DND-41 (cell line): ENCODE measurements at regions not wholly inside any gene's neighbourhood (a gene's known extent, or its start where the extent isn't known, plus 50 kb on each side); places are given as distances from the start of the nearest gene placed in this dataset.
"Not testable (repeated sequence)": the region's sequence is repeated elsewhere in the genome, so short reads cannot be mapped to it uniquely, and the experiment has no call there.

Experiments used
- ATAC-seq: fragments of 200-7000 bp; cut with Tn5 transposase; 3 replicates; pipeline ENCODE4 v1.9.1; 2021; ENCODE audit warnings: low read depth; ENCODE audit not compliant: insufficient read depth
- DNase-seq: peaks from one replicate; pipeline ENCODE4 v3.0.0-alpha.2; 2020
- H2AFZ ChIP-seq: 2 replicates; pipeline ENCODE4 v1.6.0; 2012; ENCODE audit warnings: low read depth, low read length
- H3K27ac ChIP-seq: 2 replicates; pipeline ENCODE4 v1.5.1; 2012; ENCODE audit warnings: low read length, inconsistent platforms
- H3K27me3 ChIP-seq: fragments of 200-600 bp; sonication (generic); 2 replicates; pipeline ENCODE4 v1.6.0; 2012; ENCODE audit warnings: low read length, mild to moderate bottlenecking, inconsistent platforms; ENCODE audit not compliant: insufficient read depth, poor library complexity
- H3K36me3 ChIP-seq: 2 replicates; pipeline ENCODE4 v1.5.1; 2012; ENCODE audit warnings: low read length, inconsistent platforms; ENCODE audit not compliant: insufficient read depth
- H3K4me1 ChIP-seq: 2 replicates; pipeline ENCODE4 v1.5.1; 2012; ENCODE audit warnings: mild to moderate bottlenecking, low read length; ENCODE audit not compliant: insufficient read depth
- H3K4me2 ChIP-seq: 2 replicates; pipeline ENCODE4 v1.6.0; 2012; ENCODE audit warnings: mild to moderate bottlenecking, moderate library complexity, low read length, inconsistent platforms; ENCODE audit not compliant: insufficient read depth
- H3K4me3 ChIP-seq, 2 experiments: fragments of 200-600 bp in 1 of 2; shearing (Covaris generic) in 1 of 2; 2 replicates each; pipeline ENCODE4 v1.5.1; 2012 to 2016; ENCODE audit warnings: inconsistent platforms in 2 of 2, low read length in 2 of 2, mild to moderate bottlenecking in 2 of 2, low read depth in 1 of 2, moderate library complexity in 1 of 2
- H3K79me2 ChIP-seq: 2 replicates; pipeline ENCODE4 v1.6.0; 2012; ENCODE audit warnings: low read length, inconsistent platforms; ENCODE audit not compliant: insufficient read depth
- H3K9ac ChIP-seq: 2 replicates; pipeline ENCODE4 v1.6.0; 2012; ENCODE audit warnings: low read depth, mild to moderate bottlenecking, inconsistent platforms, low read length, moderate library complexity
- H3K9me3 ChIP-seq: 2 replicates; pipeline ENCODE4 v1.5.1; 2012; ENCODE audit warnings: low read length, moderate library complexity, mild to moderate bottlenecking, inconsistent platforms; ENCODE audit not compliant: insufficient read depth, severe bottlenecking
- H4K20me1 ChIP-seq: 2 replicates; pipeline ENCODE4 v1.6.0; 2012; ENCODE audit warnings: low read length; ENCODE audit not compliant: insufficient read depth
- EZH2 ChIP-seq: IDR thresholded peaks from 3 replicates; pipeline ENCODE4 v1.6.1; 2012; ENCODE audit warnings: borderline replicate concordance, low read depth, mild to moderate bottlenecking, moderate library complexity, low read length, inconsistent platforms; ENCODE audit not compliant: severe bottlenecking
- TF ChIP-seq, protein P1 (sequence below): IDR thresholded peaks from 2 replicates; pipeline ENCODE4 v1.5.1; 2012; ENCODE audit warnings: borderline replicate concordance, low read length, moderate library complexity, mild to moderate bottlenecking; ENCODE audit not compliant: poor library complexity, severe bottlenecking; ENCODE audit errors: extremely low read depth

DNA sequence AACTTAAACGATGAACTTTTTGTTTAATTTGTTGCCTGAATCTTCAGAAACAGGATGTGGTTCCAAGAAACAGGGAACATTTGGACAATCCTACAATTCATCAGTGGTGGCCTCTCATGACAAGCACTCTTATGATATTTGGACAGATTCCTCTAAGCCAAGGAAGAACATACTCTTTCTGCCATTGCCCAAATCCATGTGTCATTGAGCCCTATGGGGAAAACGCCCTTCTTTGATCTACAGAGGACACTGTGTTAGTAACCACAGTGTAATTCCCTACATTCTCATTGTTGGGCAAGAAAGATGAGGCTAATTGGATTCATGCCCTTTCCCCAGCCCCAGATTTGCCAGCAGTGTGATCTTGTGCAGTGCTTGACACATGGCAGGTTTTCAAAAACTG lies 167.7 kb upstream of the PTCH1 start:
- no peak for ATAC-seq
- TF ChIP-seq, protein P1, sequence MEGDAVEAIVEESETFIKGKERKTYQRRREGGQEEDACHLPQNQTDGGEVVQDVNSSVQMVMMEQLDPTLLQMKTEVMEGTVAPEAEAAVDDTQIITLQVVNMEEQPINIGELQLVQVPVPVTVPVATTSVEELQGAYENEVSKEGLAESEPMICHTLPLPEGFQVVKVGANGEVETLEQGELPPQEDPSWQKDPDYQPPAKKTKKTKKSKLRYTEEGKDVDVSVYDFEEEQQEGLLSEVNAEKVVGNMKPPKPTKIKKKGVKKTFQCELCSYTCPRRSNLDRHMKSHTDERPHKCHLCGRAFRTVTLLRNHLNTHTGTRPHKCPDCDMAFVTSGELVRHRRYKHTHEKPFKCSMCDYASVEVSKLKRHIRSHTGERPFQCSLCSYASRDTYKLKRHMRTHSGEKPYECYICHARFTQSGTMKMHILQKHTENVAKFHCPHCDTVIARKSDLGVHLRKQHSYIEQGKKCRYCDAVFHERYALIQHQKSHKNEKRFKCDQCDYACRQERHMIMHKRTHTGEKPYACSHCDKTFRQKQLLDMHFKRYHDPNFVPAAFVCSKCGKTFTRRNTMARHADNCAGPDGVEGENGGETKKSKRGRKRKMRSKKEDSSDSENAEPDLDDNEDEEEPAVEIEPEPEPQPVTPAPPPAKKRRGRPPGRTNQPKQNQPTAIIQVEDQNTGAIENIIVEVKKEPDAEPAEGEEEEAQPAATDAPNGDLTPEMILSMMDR: no peak
- no peak for TF ChIP-seq EZH2
- Histone ChIP-seq H4K20me1 (no peaks in the 10 kb centered on the region), H3K27me3 (no peaks in the 10 kb centered on the region), H2AFZ (no peak overlapping the region), H3K36me3 (no peaks in the 10 kb centered on the region), H3K4me3 (no peak overlapping the region), H3K4me2 (no peak overlapping the region), H3K27ac (no peak overlapping the region), H3K79me2 (no peaks in the 10 kb centered on the region), H3K9me3 (no peaks in the 10 kb centered on the region), H3K9ac (no peak overlapping the region), H3K4me1 (no peaks in the 10 kb centered on the region)
- DNase-seq: no peak

DNA sequence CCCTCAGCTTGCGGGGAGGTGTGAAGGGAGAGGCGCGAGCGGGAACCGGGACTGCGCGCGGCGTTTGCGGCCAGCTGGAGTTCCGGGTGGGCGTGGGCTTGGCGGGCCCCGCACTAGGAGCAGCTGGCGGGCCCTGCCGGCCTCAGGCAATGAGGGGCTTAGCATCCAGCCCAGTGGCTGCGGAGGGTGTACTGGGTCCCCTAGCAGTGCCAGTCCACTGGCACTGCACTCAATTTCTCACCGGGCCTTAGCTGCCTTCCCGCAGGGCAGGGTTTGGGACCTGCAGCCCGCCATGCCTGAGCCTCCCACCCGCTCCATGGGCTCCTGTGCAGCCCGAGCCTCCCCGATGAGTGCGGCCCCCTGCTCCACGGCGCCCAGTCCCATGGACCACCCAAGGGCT lies 163.5 kb upstream of the PTCH1 start:
- H4K20me1 ChIP-seq, DNase-seq, H3K4me2 ChIP-seq, H3K79me2 ChIP-seq, H3K4me1 ChIP-seq, H3K27ac ChIP-seq, H3K4me3 ChIP-seq, H3K27me3 ChIP-seq, H3K36me3 ChIP-seq, H2AFZ ChIP-seq, ATAC-seq, H3K9ac ChIP-seq: not testable (repeated sequence)
- peaks cover 15% of the 10 kb centered on the region for H3K9me3 ChIP-seq

DNA sequence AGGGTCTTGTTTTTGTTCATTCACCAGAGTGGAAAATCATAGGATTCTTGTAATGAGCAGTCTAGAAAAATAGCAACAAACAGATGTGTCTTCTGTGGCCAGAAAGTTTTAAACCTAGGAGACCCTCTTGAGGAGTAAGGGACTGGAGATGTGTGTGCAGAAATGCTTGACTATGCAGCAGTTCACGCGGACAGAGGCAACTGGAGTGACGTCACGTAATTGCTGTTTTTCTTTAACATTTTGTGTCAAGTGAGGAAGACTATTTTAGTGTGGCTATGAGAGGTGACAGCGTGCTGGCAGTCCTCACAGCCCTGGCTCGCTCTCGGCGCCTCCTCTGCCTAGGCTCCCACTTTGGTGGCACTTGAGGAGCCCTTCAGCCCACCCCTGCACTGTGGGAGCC lies 163.1 kb upstream of the PTCH1 start:
- no peaks in the 10 kb centered on the region for H3K4me1 ChIP-seq
- no peaks in the 10 kb centered on the region for H3K79me2 ChIP-seq
- no peak for TF ChIP-seq EZH2
- TF ChIP-seq, protein P1: no peak
- no peaks in the 10 kb centered on the region for H4K20me1 ChIP-seq
- ATAC-seq (no peak), DNase-seq (no peak)
- H3K9ac ChIP-seq: no peak overlapping the region
- no peak overlapping the region for H2AFZ ChIP-seq
- H3K27ac ChIP-seq: no peak overlapping the region
- H3K27me3 ChIP-seq: no peaks in the 10 kb centered on the region
- no peak overlapping the region for H3K4me2 ChIP-seq
- no peak overlapping the region for H3K4me3 ChIP-seq
- peaks cover 15% of the 10 kb centered on the region for H3K9me3 ChIP-seq
- H3K36me3 ChIP-seq: no peaks in the 10 kb centered on the region

DNA sequence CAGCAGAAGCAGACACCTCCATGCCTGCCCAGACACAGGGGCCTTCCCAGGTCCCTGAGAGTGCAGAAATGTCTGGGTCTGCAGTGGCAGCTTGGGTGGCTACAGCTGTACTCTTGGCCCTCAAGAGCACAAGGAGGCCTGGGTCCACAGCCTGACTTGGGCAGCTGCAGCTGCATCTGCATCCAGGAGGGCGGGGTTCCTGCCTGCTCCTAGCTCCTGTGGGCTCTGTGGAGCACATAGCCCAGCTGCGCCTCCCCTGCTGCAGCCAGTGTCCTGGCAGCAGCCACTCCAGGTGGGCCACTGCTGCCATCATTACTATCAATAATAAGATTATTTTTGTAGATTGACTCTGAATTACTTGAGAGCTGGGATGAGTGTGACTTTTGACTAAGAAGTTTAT lies 162.0 kb upstream of the PTCH1 start:
- H3K9ac ChIP-seq: no peak overlapping the region
- H3K4me1 ChIP-seq: no peaks in the 10 kb centered on the region
- no peaks in the 10 kb centered on the region for H3K27me3 ChIP-seq
- no peaks in the 10 kb centered on the region for H3K36me3 ChIP-seq
- H3K9me3 ChIP-seq: peaks cover 15% of the 10 kb centered on the region
- TF ChIP-seq, protein P1: no peak
- DNase-seq: no peak
- no peaks in the 10 kb centered on the region for H3K79me2 ChIP-seq
- no peak overlapping the region for H2AFZ ChIP-seq
- H3K4me2 ChIP-seq: no peak overlapping the region
- ATAC-seq: no peak
- no peak overlapping the region for H3K4me3 ChIP-seq
- no peak overlapping the region for H3K27ac ChIP-seq
- no peaks in the 10 kb centered on the region for H4K20me1 ChIP-seq
